GM12878 (cell line): ENCODE measurements at regions not wholly inside any gene's neighbourhood (a gene's known extent, or its start where the extent isn't known, plus 50 kb on each side); places are given as distances from the start of the nearest gene placed in this dataset.

Experiments used
- RB1 ChIP-seq: fragments of 450-650 bp; formaldehyde crosslinking; IDR thresholded peaks from 2 replicates; pipeline ENCODE4 v1.6.1; 2017; ENCODE audit warnings: mild to moderate bottlenecking, borderline replicate concordance
- TAF1 ChIP-seq: IDR thresholded peaks from 2 replicates; pipeline ENCODE4 v1.6.1; 2011; ENCODE audit warnings: mild to moderate bottlenecking, low read depth, low read length, borderline replicate concordance
- ZNF217 ChIP-seq: fragments of 450-650 bp; IDR thresholded peaks from 2 replicates; pipeline ENCODE4 v1.6.1; 2017; ENCODE audit warnings: antibody characterized with exemption, mild to moderate bottlenecking
- TF ChIP-seq, protein P1 (sequence below), 3 experiments: IDR thresholded peaks in 2 of 3; conservative IDR thresholded peaks in 1 of 3; 2 replicates each; pipeline ENCODE4 v1.5.1; 2011; ENCODE audit warnings: low read depth in 3 of 3, low read length in 3 of 3, mild to moderate bottlenecking in 3 of 3, control low read depth in 2 of 3, moderate library complexity in 2 of 3, inconsistent platforms in 1 of 3, mixed read lengths in 1 of 3; ENCODE audit not compliant: control insufficient read depth in 2 of 3, insufficient read depth in 1 of 3; ENCODE audit errors: extremely low read depth in 1 of 3

DNA sequence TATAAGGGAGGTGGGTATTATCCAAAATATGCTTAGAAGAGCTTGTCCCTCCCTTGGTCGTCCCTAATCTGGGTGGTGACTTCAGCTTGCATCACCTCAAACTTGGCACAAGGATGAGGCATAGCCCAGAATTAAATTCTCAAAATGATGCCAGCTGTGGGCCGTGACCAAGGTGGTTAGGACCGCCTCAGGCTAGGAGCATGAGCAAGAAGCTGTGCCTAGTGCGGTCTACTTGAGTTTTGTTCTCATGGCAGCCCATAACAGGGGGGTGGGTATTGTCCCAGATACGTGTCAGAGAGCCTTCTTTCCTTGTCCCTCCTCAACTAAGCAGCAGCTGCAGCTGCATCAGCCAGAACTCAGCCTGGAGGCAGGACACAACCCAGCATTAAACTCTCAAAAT, 2620.0 kb downstream of the PCDH7 start:
- TF ChIP-seq RB1 (no peak), TAF1 (no peak), ZNF217 (no peak)
- TF ChIP-seq, protein P1, sequence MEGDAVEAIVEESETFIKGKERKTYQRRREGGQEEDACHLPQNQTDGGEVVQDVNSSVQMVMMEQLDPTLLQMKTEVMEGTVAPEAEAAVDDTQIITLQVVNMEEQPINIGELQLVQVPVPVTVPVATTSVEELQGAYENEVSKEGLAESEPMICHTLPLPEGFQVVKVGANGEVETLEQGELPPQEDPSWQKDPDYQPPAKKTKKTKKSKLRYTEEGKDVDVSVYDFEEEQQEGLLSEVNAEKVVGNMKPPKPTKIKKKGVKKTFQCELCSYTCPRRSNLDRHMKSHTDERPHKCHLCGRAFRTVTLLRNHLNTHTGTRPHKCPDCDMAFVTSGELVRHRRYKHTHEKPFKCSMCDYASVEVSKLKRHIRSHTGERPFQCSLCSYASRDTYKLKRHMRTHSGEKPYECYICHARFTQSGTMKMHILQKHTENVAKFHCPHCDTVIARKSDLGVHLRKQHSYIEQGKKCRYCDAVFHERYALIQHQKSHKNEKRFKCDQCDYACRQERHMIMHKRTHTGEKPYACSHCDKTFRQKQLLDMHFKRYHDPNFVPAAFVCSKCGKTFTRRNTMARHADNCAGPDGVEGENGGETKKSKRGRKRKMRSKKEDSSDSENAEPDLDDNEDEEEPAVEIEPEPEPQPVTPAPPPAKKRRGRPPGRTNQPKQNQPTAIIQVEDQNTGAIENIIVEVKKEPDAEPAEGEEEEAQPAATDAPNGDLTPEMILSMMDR (IDR thresholded peaks at IDR 0.05 in 2 of 3, conservative IDR thresholded peaks at IDR 0.05 in 1 of 3; ENCODE audit: control insufficient read depth in 2 of 3, extremely low read depth in 1 of 3, insufficient read depth in 1 of 3, low read depth in 3 of 3, low read length in 3 of 3): no peak
